Mesendoderm (in vitro differentiated cells): ENCODE measurements at regions not wholly inside any gene's neighbourhood (a gene's known extent, or its start where the extent isn't known, plus 50 kb on each side); places are given as distances from the start of the nearest gene placed in this dataset.

Experiments
- DNase-seq: peaks from one replicate; pipeline ENCODE4 v3.0.0; 2013
- H2AK5ac ChIP-seq: 2 replicates; pipeline ENCODE4 v1.6.1; 2013; ENCODE audit warnings: low read length, inconsistent platforms
- H2BK120ac ChIP-seq: 2 replicates; pipeline ENCODE4 v1.6.1; 2013; ENCODE audit warnings: low read depth, mild to moderate bottlenecking, low read length, moderate library complexity, mixed read lengths
- H2BK15ac ChIP-seq: replicated peaks from 2 replicates; pipeline ENCODE4 v1.6.1; 2013; ENCODE audit warnings: low read depth, mild to moderate bottlenecking, moderate library complexity
- H2BK5ac ChIP-seq: 2 replicates; pipeline ENCODE4 v1.6.1; 2013; ENCODE audit warnings: low read length, inconsistent platforms
- H3K18ac ChIP-seq: 2 replicates; pipeline ENCODE4 v1.6.1; 2013; ENCODE audit warnings: mild to moderate bottlenecking, low read length, mixed read lengths
- H3K23ac ChIP-seq: one replicate; pipeline ENCODE4 v1.6.1; 2013; ENCODE audit warnings: low read length
- H3K27ac ChIP-seq: 2 replicates; pipeline ENCODE4 v1.5.1; 2013; ENCODE audit warnings: low read depth, mild to moderate bottlenecking, inconsistent platforms, low read length, moderate library complexity
- H3K27me3 ChIP-seq: 2 replicates; pipeline ENCODE4 v1.6.1; 2013; ENCODE audit warnings: low read length, control low read depth, mild to moderate bottlenecking, inconsistent platforms; ENCODE audit not compliant: insufficient read depth, poor library complexity
- H3K36me3 ChIP-seq: 2 replicates; pipeline ENCODE4 v1.6.1; 2013; ENCODE audit warnings: low read length, inconsistent platforms; ENCODE audit not compliant: control insufficient read depth, insufficient read depth
- H3K4ac ChIP-seq: one replicate; pipeline ENCODE4 v1.6.1; 2013; ENCODE audit warnings: low read depth, mild to moderate bottlenecking, low read length, moderate library complexity
- H3K4me1 ChIP-seq: 2 replicates; pipeline ENCODE4 v1.6.1; 2013; ENCODE audit warnings: low read depth, low read length, inconsistent platforms; ENCODE audit not compliant: control insufficient read depth
- H3K4me2 ChIP-seq: 2 replicates; pipeline ENCODE4 v1.6.1; 2013; ENCODE audit warnings: low read length
- H3K4me3 ChIP-seq: 2 replicates; pipeline ENCODE4 v1.5.1; 2013; ENCODE audit warnings: mild to moderate bottlenecking, low read length
- H3K56ac ChIP-seq: one replicate; pipeline ENCODE4 v1.6.1; 2013; ENCODE audit warnings: low read length
- H3K79me1 ChIP-seq: 2 replicates; pipeline ENCODE4 v1.6.1; 2013; ENCODE audit warnings: low read length, inconsistent platforms
- H3K79me2 ChIP-seq: 2 replicates; pipeline ENCODE4 v1.6.1; 2013; ENCODE audit warnings: mild to moderate bottlenecking, low read length; ENCODE audit not compliant: control insufficient read depth, insufficient read depth
- H3K9ac ChIP-seq: 2 replicates; pipeline ENCODE4 v1.6.1; 2013; ENCODE audit warnings: low read length, inconsistent platforms
- H4K5ac ChIP-seq: one replicate; pipeline ENCODE4 v1.6.1; 2013; ENCODE audit warnings: low read length
- H4K8ac ChIP-seq: one replicate; pipeline ENCODE4 v1.6.1; 2013; ENCODE audit warnings: low read depth, mild to moderate bottlenecking, control low read depth, low read length, moderate library complexity
- WGBS: extraction: QIAGEN DNeasy Blood & Tissue Kit; methylation state at CpG from one replicate; pipeline ENCODE4 v1.1.7; 2013; ENCODE audit warnings: low lambda C conversion rate, missing lambda C conversion rate; ENCODE audit not compliant: insufficient coverage; ENCODE audit errors: extremely low coverage; 5-methylcytosine and 5-hydroxymethylcytosine counted together

- no peak for DNase-seq
- H4K8ac ChIP-seq: no peak overlapping the region
- no peak overlapping the region for H3K23ac ChIP-seq
- no peak overlapping the region for H3K56ac ChIP-seq
- no peak overlapping the region for H3K4me2 ChIP-seq
- WGBS: no CpG with 5 or more reads among the region's 1 CpG
- no peak overlapping the region for H3K18ac ChIP-seq
- H3K36me3 ChIP-seq: no peaks in the 10 kb centered on the region
- H3K79me1 ChIP-seq: no peaks in the 10 kb centered on the region
- no peak overlapping the region for H3K4ac ChIP-seq
- H2BK15ac ChIP-seq: no peak overlapping the region
- no peak overlapping the region for H2AK5ac ChIP-seq
- H3K4me1 ChIP-seq: no peaks in the 10 kb centered on the region
- no peak overlapping the region for H2BK5ac ChIP-seq
- no peak overlapping the region for H3K9ac ChIP-seq
- H3K79me2 ChIP-seq: no peaks in the 10 kb centered on the region
- no peak overlapping the region for H3K4me3 ChIP-seq
- H3K27ac ChIP-seq: no peak overlapping the region
- H3K27me3 ChIP-seq: no peaks in the 10 kb centered on the region
- H2BK120ac ChIP-seq: no peak overlapping the region
- H4K5ac ChIP-seq: no peak overlapping the region
These were observed 71.3 kb upstream of the ENOX2 start for GRCh38 chrX:130974323-130974722.

- Histone ChIP-seq H4K5ac (no peak overlapping the region), H3K9ac (no peak overlapping the region), H4K8ac (no peak overlapping the region), H3K4ac (no peak overlapping the region), H2BK120ac (no peak overlapping the region), H3K18ac (no peak overlapping the region), H3K23ac (no peak overlapping the region), H3K4me1 (no peaks in the 10 kb centered on the region), H3K79me1 (no peaks in the 10 kb centered on the region), H3K4me2 (no peak overlapping the region), H3K79me2 (no peaks in the 10 kb centered on the region), H3K27me3 (no peaks in the 10 kb centered on the region), H2BK15ac (no peak overlapping the region), H2AK5ac (no peak overlapping the region), H2BK5ac (no peak overlapping the region), H3K56ac (no peak overlapping the region), H3K27ac (no peak overlapping the region), H3K4me3 (no peak overlapping the region), H3K36me3 (no peaks in the 10 kb centered on the region)
- WGBS: no CpG with 5 or more reads among the region's 7 CpGs
- DNase-seq: peak; percentile 15
These were observed 72.9 kb upstream of the ENOX2 start for GRCh38 chrX:130975947-130976346.

GRCh38 chrX:130981836-130982235, 76.3 kb upstream of the ARHGAP36 start:
- Histone ChIP-seq H4K5ac (no peak overlapping the region), H2BK120ac (no peak overlapping the region), H3K27me3 (no peaks in the 10 kb centered on the region), H3K4me3 (no peak overlapping the region), H3K18ac (no peak overlapping the region), H2BK15ac (no peak overlapping the region), H3K27ac (no peak overlapping the region), H3K36me3 (no peaks in the 10 kb centered on the region), H4K8ac (no peak overlapping the region), H2AK5ac (no peak overlapping the region), H3K79me1 (no peaks in the 10 kb centered on the region), H3K79me2 (no peaks in the 10 kb centered on the region), H3K4me1 (no peaks in the 10 kb centered on the region), H3K4me2 (no peak overlapping the region), H3K23ac (no peak overlapping the region), H3K56ac (no peak overlapping the region), H3K9ac (no peak overlapping the region), H3K4ac (no peak overlapping the region), H2BK5ac (no peak overlapping the region)
- no CpG with 5 or more reads among the region's 2 CpGs for WGBS
- DNase-seq: no peak

- H3K4me1 ChIP-seq: no peaks in the 10 kb centered on the region
- H4K8ac ChIP-seq: no peak overlapping the region
- no peak overlapping the region for H2BK15ac ChIP-seq
- no peak overlapping the region for H3K4ac ChIP-seq
- H3K56ac ChIP-seq: no peak overlapping the region
- H2BK5ac ChIP-seq: no peak overlapping the region
- no peaks in the 10 kb centered on the region for H3K79me2 ChIP-seq
- H3K27ac ChIP-seq: no peak overlapping the region
- no peaks in the 10 kb centered on the region for H3K27me3 ChIP-seq
- no peak for DNase-seq
- no peak overlapping the region for H2BK120ac ChIP-seq
- H3K36me3 ChIP-seq: no peaks in the 10 kb centered on the region
- no peak overlapping the region for H4K5ac ChIP-seq
- H2AK5ac ChIP-seq: no peak overlapping the region
- WGBS: no CpG with 5 or more reads among the region's 4 CpGs
- no peak overlapping the region for H3K18ac ChIP-seq
- no peak overlapping the region for H3K4me2 ChIP-seq
- no peak overlapping the region for H3K9ac ChIP-seq
- no peaks in the 10 kb centered on the region for H3K79me1 ChIP-seq
- H3K4me3 ChIP-seq: no peak overlapping the region
- H3K23ac ChIP-seq: no peak overlapping the region
These were observed 73.4 kb upstream of the ARHGAP36 start for GRCh38 chrX:130984782-130985181.

- Histone ChIP-seq H4K5ac (no peak overlapping the region), H2AK5ac (no peak overlapping the region), H2BK120ac (no peak overlapping the region), H3K79me1 (no peaks in the 10 kb centered on the region), H3K27ac (no peak overlapping the region), H2BK5ac (no peak overlapping the region), H3K56ac (no peak overlapping the region), H3K27me3 (no peaks in the 10 kb centered on the region), H4K8ac (no peak overlapping the region), H3K23ac (no peak overlapping the region), H3K36me3 (no peaks in the 10 kb centered on the region), H3K4me1 (no peaks in the 10 kb centered on the region), H3K9ac (no peak overlapping the region), H3K79me2 (no peaks in the 10 kb centered on the region), H2BK15ac (no peak overlapping the region), H3K4ac (no peak overlapping the region), H3K18ac (no peak overlapping the region), H3K4me3 (no peak overlapping the region), H3K4me2 (no peak overlapping the region)
- no peak for DNase-seq
- no CpG with 5 or more reads among the region's 4 CpGs for WGBS
These were observed 70.9 kb upstream of the ARHGAP36 start for GRCh38 chrX:130987241-130987640.

- no peak overlapping the region for H3K18ac ChIP-seq
- H3K27ac ChIP-seq: no peak overlapping the region
- H3K4me1 ChIP-seq: no peaks in the 10 kb centered on the region
- no peak overlapping the region for H3K23ac ChIP-seq
- H2BK15ac ChIP-seq: no peak overlapping the region
- no peak overlapping the region for H3K56ac ChIP-seq
- H4K8ac ChIP-seq: no peak overlapping the region
- no CpG with 5 or more reads among the region's 2 CpGs for WGBS
- no peaks in the 10 kb centered on the region for H3K79me1 ChIP-seq
- H3K9ac ChIP-seq: no peak overlapping the region
- no peaks in the 10 kb centered on the region for H3K27me3 ChIP-seq
- no peaks in the 10 kb centered on the region for H3K79me2 ChIP-seq
- H3K4me3 ChIP-seq: no peak overlapping the region
- H3K4me2 ChIP-seq: no peak overlapping the region
- H2BK5ac ChIP-seq: no peak overlapping the region
- no peak overlapping the region for H2BK120ac ChIP-seq
- H3K36me3 ChIP-seq: no peaks in the 10 kb centered on the region
- H2AK5ac ChIP-seq: no peak overlapping the region
- no peak for DNase-seq
- H3K4ac ChIP-seq: no peak overlapping the region
- H4K5ac ChIP-seq: no peak overlapping the region
These were observed 67.4 kb upstream of the ARHGAP36 start for GRCh38 chrX:130990723-130991122.
